ENCODE measurements at regions not wholly inside any gene's neighbourhood (a gene's known extent, or its start where the extent isn't known, plus 50 kb on each side); places are given as distances from the start of the nearest gene placed in this dataset.

DNA sequence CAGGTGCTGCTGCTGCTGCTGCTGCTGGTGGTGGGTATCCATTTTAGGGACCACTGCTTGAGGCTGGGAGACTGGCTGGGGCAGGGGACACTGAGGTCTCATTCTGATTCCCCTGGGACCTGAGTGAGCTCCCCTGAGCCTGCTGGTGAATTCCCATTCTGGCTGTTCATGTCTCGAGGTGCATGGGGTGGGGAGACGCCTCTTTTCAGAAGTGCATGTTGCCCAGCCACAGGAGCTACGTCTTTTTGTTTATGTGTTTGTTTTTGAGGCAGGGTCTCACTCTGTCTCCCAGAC is 133.4 kb downstream of the RHOU start:
- TF ChIP-seq, protein P1, sequence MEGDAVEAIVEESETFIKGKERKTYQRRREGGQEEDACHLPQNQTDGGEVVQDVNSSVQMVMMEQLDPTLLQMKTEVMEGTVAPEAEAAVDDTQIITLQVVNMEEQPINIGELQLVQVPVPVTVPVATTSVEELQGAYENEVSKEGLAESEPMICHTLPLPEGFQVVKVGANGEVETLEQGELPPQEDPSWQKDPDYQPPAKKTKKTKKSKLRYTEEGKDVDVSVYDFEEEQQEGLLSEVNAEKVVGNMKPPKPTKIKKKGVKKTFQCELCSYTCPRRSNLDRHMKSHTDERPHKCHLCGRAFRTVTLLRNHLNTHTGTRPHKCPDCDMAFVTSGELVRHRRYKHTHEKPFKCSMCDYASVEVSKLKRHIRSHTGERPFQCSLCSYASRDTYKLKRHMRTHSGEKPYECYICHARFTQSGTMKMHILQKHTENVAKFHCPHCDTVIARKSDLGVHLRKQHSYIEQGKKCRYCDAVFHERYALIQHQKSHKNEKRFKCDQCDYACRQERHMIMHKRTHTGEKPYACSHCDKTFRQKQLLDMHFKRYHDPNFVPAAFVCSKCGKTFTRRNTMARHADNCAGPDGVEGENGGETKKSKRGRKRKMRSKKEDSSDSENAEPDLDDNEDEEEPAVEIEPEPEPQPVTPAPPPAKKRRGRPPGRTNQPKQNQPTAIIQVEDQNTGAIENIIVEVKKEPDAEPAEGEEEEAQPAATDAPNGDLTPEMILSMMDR (IDR thresholded peaks at IDR 0.05): no peak
- TF ChIP-seq EP300 (IDR thresholded peaks at IDR 0.05): no peak
- TF ChIP-seq POLR2A (IDR thresholded peaks at IDR 0.05): no peak

Measured in ovary (tissue), 3 donors.